GM12874 (cell line): ENCODE measurements at regions not wholly inside any gene's neighbourhood (a gene's known extent, or its start where the extent isn't known, plus 50 kb on each side); places are given as distances from the start of the nearest gene placed in this dataset.

Source experiments
- TF ChIP-seq, protein P1 (sequence below): IDR thresholded peaks from 2 replicates; pipeline ENCODE4 v1.5.1; 2011; ENCODE audit warnings: low read depth, mild to moderate bottlenecking, control low read depth, low read length, moderate library complexity; ENCODE audit not compliant: insufficient read depth

DNA sequence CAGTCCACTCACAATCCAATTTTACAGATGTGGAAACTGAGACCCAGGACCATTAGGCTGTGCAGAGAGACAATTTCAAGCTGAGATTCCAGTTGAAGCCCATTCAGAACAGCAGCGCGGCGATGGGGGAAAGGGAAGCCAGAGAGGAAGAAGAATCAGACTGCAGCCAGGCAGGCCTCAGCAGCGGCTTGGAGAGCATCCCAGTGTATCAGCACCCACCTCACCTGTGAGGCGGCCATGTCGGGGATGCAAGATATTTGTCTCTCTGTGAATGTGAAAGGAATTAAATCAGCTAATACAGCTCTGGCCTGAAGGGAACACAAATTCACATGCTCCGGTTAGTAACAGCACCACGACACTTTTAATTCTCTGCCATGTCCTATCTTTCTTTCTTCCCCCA lies 198.0 kb upstream of the SOX11 start:
- TF ChIP-seq, protein P1, sequence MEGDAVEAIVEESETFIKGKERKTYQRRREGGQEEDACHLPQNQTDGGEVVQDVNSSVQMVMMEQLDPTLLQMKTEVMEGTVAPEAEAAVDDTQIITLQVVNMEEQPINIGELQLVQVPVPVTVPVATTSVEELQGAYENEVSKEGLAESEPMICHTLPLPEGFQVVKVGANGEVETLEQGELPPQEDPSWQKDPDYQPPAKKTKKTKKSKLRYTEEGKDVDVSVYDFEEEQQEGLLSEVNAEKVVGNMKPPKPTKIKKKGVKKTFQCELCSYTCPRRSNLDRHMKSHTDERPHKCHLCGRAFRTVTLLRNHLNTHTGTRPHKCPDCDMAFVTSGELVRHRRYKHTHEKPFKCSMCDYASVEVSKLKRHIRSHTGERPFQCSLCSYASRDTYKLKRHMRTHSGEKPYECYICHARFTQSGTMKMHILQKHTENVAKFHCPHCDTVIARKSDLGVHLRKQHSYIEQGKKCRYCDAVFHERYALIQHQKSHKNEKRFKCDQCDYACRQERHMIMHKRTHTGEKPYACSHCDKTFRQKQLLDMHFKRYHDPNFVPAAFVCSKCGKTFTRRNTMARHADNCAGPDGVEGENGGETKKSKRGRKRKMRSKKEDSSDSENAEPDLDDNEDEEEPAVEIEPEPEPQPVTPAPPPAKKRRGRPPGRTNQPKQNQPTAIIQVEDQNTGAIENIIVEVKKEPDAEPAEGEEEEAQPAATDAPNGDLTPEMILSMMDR, result no peak

DNA sequence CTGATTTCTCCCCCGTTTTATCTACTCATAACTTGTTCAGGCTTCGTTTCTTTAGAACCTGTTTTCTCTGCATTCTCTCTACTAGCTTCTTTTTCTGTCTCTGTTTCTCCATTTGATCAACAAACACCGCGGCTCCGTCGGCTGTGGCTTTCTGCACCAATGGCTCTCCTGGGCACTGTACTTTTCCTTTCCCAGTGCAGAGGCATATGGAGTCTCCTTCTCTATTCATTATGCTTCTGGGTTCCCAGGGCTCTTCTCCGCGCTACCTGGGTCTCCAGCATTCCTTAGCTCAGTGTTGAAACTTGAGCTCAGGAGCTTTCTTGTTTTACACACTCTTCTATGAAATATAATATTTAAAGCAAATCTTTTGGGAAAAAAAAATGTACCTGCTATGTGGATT lies 196.6 kb upstream of the SOX11 start:
- TF ChIP-seq, protein P1, result no peak

DNA sequence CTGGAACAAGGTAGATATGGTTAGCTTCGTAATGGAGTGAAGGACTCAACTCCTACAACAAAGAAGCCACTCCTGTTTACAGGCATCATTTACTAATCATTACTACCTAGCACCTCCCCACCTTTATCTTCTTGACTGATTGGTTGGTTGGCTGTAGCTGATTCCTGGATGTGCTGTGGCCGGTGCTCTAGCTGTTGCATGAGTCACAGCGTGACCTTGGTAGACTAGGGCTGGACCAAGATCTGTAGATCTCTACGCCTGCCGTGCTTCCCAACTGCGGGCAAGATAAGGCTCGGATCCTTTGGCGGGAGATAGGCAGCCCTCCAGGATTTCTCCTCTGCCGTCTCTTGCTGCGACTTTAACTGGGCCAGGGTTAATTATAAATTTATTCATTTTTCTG lies 194.3 kb upstream of the SOX11 start:
- TF ChIP-seq, protein P1, result no peak

DNA sequence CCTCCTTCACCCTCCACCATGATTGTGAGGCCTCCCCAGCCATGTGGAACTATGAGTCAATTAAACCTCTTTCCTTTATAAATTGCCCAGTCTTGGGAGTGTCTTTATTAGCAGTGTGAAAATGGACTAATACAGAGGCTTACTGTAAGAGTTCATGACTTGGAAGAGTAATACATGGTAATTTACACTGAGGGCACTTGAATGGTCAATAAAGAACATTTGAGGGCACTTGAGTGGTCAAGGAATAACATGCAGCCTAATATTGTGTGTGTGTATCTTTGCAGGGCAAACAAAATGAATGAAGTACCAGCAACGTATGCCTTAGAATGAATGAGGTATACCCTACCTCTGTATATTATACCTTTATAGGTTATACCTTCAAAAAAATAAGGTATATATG lies 190.4 kb upstream of the SOX11 start:
- TF ChIP-seq, protein P1, result no peak

DNA sequence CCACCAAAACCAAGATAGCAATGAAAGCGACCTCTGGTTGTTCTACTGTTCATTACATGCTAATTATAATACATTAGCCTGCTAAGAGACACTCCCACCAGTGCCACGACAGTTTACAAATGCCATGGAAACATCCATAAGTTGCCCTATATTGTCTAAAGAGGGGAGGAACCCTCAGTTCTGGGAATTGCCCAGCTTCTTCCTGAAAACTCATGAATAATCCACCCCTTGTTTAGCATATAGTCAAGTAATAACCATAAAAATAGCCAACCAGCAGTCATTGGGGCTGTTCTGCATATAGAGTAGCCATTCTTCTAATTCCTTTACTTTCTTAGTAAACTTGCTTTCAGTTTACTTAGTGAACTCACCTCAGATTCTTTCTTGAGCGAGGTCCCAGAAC lies 189.8 kb upstream of the SOX11 start:
- TF ChIP-seq, protein P1, result no peak

DNA sequence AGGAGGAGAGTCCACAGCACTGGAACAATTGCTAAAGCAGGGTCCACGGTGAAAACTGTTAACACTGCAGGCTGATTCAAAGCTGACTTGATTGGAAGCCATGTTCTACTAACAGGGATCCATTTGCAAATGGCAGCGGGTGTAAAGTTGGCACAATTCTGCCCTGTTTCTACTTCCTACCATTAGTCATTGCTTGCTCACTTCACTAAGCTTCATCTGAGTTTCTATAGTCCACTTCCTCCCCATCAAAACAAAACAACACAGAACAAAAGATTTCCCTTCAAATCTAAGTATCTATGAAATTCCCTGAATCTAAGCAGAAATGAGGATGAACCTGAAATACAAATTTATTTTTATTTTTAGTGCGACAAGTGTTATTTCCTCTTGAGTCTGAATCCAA lies 187.4 kb upstream of the SOX11 start:
- TF ChIP-seq, protein P1, result no peak

DNA sequence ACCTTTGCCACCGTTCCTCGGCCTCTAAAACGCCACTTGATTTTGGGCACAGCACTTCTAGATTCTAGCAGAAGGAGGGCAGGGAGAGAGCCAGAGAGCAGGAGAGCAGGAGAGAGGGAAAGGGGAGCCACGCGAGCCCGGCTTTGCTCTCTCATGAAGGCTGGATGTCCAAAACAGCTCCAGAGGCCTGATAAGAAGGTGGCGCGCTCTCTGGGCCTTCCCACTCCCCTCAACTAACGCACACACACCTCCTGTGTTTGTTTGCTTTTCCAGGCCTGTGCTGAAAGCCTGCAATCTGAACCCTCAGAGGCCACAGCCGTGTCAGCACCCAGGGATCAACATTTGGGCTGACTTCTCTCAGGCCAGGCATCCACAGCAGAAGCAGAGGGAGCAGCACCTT lies 184.8 kb upstream of the SOX11 start:
- TF ChIP-seq, protein P1, result no peak

DNA sequence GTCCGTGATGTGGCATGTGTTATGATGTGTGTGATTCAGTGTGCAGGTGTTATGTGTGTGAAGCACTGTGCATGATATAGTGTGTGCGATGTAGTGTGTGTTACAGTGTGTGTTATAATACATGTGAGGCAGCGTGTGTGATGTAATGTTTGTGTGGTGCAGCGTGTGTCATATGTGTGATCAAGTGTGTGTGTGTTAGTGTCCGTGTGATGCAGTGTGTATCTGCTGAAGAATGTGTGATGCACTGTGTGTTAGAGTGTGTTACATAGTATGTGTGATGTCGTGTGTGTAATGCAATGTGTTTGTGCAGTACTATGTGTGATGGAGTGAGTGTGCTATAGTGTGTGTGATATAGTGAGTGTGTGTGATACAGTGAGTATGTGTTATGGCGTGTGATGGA lies 182.8 kb upstream of the SOX11 start:
- TF ChIP-seq, protein P1, result no peak
